ENCODE measurements at regions not wholly inside any gene's neighbourhood (a gene's known extent, or its start where the extent isn't known, plus 50 kb on each side); places are given as distances from the start of the nearest gene placed in this dataset.

DNA sequence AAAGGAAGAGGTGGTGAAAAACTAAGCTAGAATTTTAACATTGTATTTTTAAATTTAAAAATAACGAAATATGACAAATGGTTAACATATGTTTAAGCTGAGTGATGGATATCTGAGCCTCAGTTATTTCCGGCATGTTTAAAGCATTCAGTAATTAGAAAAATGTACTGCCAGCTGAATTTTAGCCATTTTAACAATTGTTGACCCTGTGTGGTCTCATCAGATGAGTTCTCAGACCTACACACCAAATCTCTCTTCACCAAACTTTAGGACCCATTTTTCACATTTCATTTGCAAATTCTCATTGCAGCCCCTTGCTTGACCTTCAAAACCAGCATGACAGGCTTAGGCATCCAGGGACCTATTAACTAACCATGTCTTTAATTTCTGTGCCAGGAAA is 91.5 kb upstream of the RGPD4 start:
- Histone ChIP-seq H3K4me1 (no peaks in the 10 kb centered on the region), H3K27me3 (replicated peaks; ENCODE audit: control insufficient read depth, insufficient read depth, low read length) (no peaks in the 10 kb centered on the region), H3K36me3 (ENCODE audit: control insufficient read depth, insufficient read depth, low read length) (no peaks in the 10 kb centered on the region), H3K9me3 (no peaks in the 10 kb centered on the region), H3K4me3 (ENCODE audit: low read depth, low read length) (no peak overlapping the region)
- H3K27ac Mint-ChIP-seq (ENCODE audit: unreplicated experiment) = no peak overlapping the region
- H3K4me3 Mint-ChIP-seq (ENCODE audit: unreplicated experiment) = no peak overlapping the region
- TF ChIP-seq, protein P1, sequence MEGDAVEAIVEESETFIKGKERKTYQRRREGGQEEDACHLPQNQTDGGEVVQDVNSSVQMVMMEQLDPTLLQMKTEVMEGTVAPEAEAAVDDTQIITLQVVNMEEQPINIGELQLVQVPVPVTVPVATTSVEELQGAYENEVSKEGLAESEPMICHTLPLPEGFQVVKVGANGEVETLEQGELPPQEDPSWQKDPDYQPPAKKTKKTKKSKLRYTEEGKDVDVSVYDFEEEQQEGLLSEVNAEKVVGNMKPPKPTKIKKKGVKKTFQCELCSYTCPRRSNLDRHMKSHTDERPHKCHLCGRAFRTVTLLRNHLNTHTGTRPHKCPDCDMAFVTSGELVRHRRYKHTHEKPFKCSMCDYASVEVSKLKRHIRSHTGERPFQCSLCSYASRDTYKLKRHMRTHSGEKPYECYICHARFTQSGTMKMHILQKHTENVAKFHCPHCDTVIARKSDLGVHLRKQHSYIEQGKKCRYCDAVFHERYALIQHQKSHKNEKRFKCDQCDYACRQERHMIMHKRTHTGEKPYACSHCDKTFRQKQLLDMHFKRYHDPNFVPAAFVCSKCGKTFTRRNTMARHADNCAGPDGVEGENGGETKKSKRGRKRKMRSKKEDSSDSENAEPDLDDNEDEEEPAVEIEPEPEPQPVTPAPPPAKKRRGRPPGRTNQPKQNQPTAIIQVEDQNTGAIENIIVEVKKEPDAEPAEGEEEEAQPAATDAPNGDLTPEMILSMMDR (IDR thresholded peaks at IDR 0.05; ENCODE audit: insufficient read depth in 1 of 2, low read depth in 1 of 2, low read length in 1 of 2, severe bottlenecking in 1 of 2, unreplicated experiment in 1 of 2) = no peak
- H3K36me3 Mint-ChIP-seq (ENCODE audit: insufficient read depth, unreplicated experiment) = no peaks in the 10 kb centered on the region
- BruUV-seq (replicated peaks) = no TSS peak
- peaks cover 6% of the 10 kb centered on the region for H3K27me3 Mint-ChIP-seq (ENCODE audit: insufficient read depth, unreplicated experiment)
- DNase-seq = no peak
- CTCF ChIA-PET = no interaction called here
- H3K4me1 Mint-ChIP-seq (ENCODE audit: low read depth, unreplicated experiment) = no peaks in the 10 kb centered on the region
- intact Hi-C loops (cut with micrococcal nuclease; ENCODE audit: unreplicated experiment) = no loop called here
- no peaks in the 10 kb centered on the region for H3K9me3 Mint-ChIP-seq (ENCODE audit: unreplicated experiment)
- POLR2A ChIA-PET = no interaction called here

- Mint-ChIP-seq H3K27ac (ENCODE audit: unreplicated experiment) (no peak overlapping the region), H3K36me3 (ENCODE audit: insufficient read depth, unreplicated experiment) (no peaks in the 10 kb centered on the region), H3K4me1 (ENCODE audit: low read depth, unreplicated experiment) (no peaks in the 10 kb centered on the region), H3K9me3 (ENCODE audit: unreplicated experiment) (no peaks in the 10 kb centered on the region), H3K4me3 (ENCODE audit: unreplicated experiment) (no peak overlapping the region), H3K27me3 (ENCODE audit: insufficient read depth, unreplicated experiment) (peaks cover 6% of the 10 kb centered on the region)
- DNase-seq = no peak
- ChIA-PET CTCF (no interaction called here), POLR2A (no interaction called here)
- intact Hi-C loops (cut with micrococcal nuclease; ENCODE audit: unreplicated experiment) = no loop called here
- Histone ChIP-seq H3K36me3 (ENCODE audit: control insufficient read depth, insufficient read depth, low read length) (no peaks in the 10 kb centered on the region), H3K4me1 (no peaks in the 10 kb centered on the region), H3K9me3 (no peaks in the 10 kb centered on the region), H3K27me3 (replicated peaks; ENCODE audit: control insufficient read depth, insufficient read depth, low read length) (no peaks in the 10 kb centered on the region), H3K4me3 (ENCODE audit: low read depth, low read length) (no peak overlapping the region)
- TF ChIP-seq, protein P1 (IDR thresholded peaks at IDR 0.05; ENCODE audit: insufficient read depth in 1 of 2, low read depth in 1 of 2, low read length in 1 of 2, severe bottlenecking in 1 of 2, unreplicated experiment in 1 of 2) = no peak
- no TSS peak for BruUV-seq (replicated peaks)
These were observed 88.9 kb upstream of the RGPD4 start for GRCh38 chr2:107737756-107738155.

GRCh38 chr2:107738266-107738665 is 88.4 kb upstream of the RGPD4 start:
- POLR2A ChIA-PET = no interaction called here
- H3K4me3 Mint-ChIP-seq (ENCODE audit: unreplicated experiment) = no peak overlapping the region

More at GRCh38 chr2:107738266-107738665, 88.4 kb upstream of the RGPD4 start:
- no peaks in the 10 kb centered on the region for H3K36me3 Mint-ChIP-seq (ENCODE audit: insufficient read depth, unreplicated experiment)
- H3K27me3 ChIP-seq (replicated peaks; ENCODE audit: control insufficient read depth, insufficient read depth, low read length) = no peaks in the 10 kb centered on the region
- no peak for DNase-seq
- H3K9me3 ChIP-seq = no peaks in the 10 kb centered on the region
- no peak overlapping the region for H3K27ac Mint-ChIP-seq (ENCODE audit: unreplicated experiment)
- TF ChIP-seq, protein P1 (IDR thresholded peaks at IDR 0.05; ENCODE audit: insufficient read depth in 1 of 2, low read depth in 1 of 2, low read length in 1 of 2, severe bottlenecking in 1 of 2, unreplicated experiment in 1 of 2) = no peak
- intact Hi-C loops (cut with micrococcal nuclease; ENCODE audit: unreplicated experiment) = no loop called here
- H3K4me1 ChIP-seq = no peaks in the 10 kb centered on the region
- CTCF ChIA-PET = no interaction called here
- H3K4me3 ChIP-seq (ENCODE audit: low read depth, low read length) = no peak overlapping the region
- no TSS peak for BruUV-seq (replicated peaks)
- no peaks in the 10 kb centered on the region for H3K36me3 ChIP-seq (ENCODE audit: control insufficient read depth, insufficient read depth, low read length)
- H3K4me1 Mint-ChIP-seq (ENCODE audit: low read depth, unreplicated experiment) = no peaks in the 10 kb centered on the region
- H3K27me3 Mint-ChIP-seq (ENCODE audit: insufficient read depth, unreplicated experiment) = peaks cover 6% of the 10 kb centered on the region
- no peaks in the 10 kb centered on the region for H3K9me3 Mint-ChIP-seq (ENCODE audit: unreplicated experiment)
